ENCODE measurements at regions not wholly inside any gene's neighbourhood (a gene's known extent, or its start where the extent isn't known, plus 50 kb on each side); places are given as distances from the start of the nearest gene placed in this dataset.
"Not testable (repeated sequence)": the region's sequence is repeated elsewhere in the genome, so short reads cannot be mapped to it uniquely, and the experiment has no call there.

GRCh38 chr3:75129101-75129500, 514.6 kb upstream of the CNTN3 start:
- no peak for DNase-seq

- no peak for DNase-seq
These were observed 521.8 kb upstream of the CNTN3 start for GRCh38 chr3:75136100-75136897.

- no peak for DNase-seq
These were observed 523.9 kb upstream of the CNTN3 start for GRCh38 chr3:75138345-75138744.

DNA sequence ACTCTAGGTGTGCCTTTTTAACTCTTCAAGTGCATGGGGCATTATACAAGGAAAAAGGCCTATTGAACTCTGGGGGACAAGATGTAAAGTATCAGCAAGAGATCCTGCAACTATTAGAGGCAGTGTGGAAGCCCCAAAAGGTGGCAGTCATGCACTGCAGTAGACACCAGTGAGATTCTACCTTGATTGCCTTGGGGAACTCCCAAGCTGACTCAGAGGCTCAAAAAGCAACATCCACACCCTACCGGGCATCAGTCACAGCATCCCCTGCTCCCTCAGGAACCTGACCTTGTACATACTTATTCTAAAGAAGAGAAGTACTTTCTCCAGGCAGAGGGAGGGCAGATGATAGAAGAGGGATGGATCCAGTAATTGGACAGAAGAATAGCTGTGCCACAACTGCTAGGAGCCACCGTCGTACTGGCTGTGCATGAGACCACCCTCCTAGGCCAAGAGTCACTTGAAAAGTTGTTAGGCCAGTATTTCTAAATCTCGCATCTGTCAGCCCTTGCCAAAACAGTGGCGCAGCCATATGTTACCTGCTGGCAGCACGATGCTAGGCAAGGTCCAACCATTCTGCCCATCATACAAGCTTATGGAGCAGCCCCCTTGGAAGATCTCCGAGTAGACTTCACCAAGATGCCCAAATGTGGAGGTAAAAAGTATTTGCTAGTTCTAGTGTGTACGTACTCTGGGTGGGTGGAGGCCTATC, 523.1 kb upstream of the FRG2C start:
- no peak for DNase-seq

DNA sequence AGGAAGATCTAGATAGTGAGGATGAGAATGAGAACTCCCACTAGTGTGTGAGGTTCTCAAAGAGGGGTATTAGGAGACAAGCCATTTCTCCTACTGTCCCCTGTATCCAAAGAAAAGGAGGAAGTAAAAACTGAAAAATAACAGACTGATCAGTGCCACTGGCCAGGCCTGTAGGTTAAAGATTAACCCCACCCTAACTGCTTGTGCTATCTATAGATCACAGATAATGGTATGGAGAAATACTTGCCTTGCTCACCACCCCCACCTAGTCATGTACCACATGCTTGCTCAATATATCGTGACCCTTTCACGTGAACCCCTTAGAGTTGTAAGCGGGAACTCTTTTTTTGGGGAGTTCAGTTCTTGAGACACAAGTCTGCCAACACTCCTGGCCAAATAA, 519.7 kb upstream of the FRG2C start:
- DNase-seq = no peak

- no peak for DNase-seq
These were observed 492.4 kb upstream of the FRG2C start for GRCh38 chr3:75171630-75172230.

- no peak for DNase-seq
These were observed 487.2 kb upstream of the FRG2C start for GRCh38 chr3:75176937-75177336.

DNA sequence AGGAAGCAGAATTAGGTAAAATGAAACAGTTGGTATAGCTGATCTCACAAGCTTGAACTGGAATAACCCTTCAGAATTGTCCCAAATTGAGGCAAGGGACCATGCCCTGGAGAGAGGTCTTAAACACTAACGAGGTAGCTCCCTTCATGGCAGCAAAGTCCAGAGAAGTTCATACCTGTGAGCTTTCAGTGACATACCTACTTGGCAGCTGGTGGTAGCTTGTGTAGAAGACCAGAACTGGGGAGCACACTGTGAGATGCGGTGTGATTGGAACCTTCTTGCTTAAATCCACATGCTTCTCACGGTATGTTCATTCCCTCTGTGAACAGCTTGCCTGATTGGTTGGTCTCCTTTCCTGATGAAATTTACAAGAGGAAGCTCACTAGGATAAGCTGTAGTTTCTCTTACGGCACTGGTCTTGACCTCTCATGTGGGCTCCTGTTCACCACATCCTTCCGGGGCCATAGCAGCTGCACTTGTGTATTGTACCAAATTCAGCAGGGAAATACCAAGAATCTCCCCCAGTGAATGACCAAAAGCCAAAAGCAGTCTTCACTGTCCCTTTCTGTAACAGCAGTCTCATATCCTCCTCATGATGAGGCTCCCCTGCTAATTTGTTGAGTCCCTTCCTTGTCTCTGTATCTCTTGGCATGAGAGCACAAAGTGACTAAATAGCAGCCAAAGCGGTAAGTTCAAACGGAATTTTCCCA, 483.7 kb upstream of the FRG2C start:
- no peak for DNase-seq

- DNase-seq = no peak
These were observed 483.2 kb upstream of the FRG2C start for GRCh38 chr3:75180945-75181298.

DNA sequence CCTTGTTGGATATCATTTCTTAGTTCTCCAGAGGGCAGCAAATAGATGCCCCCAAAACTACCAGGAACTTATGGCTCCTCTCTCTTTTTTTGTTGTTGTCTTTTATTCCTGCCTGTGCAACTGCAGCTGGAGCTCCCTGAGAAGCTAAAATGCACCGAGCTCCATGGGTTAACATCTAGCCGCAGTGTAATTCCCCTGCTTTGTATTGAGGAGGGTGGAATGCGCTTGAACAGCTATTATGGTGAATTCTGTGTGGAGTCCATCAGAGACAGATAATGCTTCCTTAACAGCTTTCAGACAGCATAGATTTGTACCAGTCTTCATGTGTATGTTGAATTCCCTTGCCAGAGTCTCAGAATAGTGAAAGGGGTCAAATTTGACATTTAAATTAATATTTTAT, 475.2 kb upstream of the FRG2C start:
- DNase-seq = no peak

DNA sequence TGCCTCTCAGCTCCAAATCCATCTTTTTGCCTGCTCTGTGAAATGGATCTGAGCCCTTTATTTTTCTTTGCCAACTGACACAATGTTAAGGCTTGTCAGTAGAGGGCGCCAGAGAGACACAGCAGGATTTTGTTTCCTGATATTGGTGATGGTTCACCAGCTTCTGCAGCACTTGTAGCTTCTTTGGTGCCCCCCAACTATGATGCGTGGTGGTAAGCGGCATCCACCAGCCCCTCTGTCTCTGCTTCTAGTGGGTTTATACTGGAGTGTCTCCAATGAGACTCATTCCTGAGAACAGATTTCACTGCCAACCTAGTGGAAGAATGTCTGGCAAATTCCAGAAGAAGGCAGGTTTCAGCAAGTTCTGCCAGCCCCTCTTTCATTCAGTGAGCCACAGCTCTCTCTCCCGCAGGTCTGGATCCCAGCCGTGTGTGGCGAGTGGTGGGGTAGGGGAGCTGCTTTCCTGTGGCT, 471.9 kb upstream of the FRG2C start:
- peak; percentile 4 for DNase-seq

- DNase-seq = no peak
These were observed 470.3 kb upstream of the FRG2C start for GRCh38 chr3:75193797-75194196.

GRCh38 chr3:75214332-75214731, 449.8 kb upstream of the FRG2C start:
- DNase-seq = not testable (repeated sequence)

DNA sequence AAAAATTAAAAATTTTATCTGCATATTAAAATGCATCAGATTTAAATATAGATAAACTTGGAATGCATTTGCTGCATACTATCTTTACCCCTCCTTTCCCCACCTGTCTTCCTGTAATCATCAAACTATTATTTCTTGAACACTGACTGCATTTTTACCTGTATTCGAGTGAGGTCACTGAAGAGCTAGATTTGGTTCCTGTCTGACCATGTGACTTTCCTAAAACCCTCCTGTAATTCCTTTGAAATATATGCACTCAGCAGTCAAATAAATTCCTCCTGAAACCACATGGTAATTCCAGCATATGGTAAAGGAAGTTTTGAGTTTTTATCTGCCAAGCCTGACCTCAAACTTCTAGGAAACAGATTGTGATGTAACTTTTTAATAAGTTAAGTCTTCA, 445.6 kb upstream of the FRG2C start:
- no peak for DNase-seq

- DNase-seq = no peak
These were observed 443.2 kb upstream of the FRG2C start for GRCh38 chr3:75220932-75221331.

GRCh38 chr3:75224412-75224811, 439.7 kb upstream of the FRG2C start:
- DNase-seq = no peak

- no peak for DNase-seq
These were observed 431.9 kb upstream of the FRG2C start for GRCh38 chr3:75232216-75232615.

DNA sequence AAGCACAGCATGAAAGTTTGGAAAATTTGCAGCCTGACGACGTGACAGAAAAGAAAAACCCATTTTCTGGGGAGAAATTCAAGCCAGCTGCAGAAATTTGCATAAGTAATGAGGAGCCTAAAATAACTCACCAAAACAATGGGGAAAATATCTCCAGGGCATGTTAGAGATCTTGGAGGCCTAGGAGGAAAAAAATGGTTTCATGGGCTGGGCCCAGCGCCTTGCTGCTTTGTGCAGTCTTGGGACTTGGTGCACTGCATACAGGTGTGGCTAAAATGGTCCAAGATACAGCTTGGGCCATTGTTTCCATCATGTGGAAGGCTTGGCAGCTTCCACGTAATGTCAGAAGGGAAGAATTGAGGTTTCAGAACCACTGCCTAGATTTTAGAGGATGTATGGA, 428.5 kb upstream of the FRG2C start:
- DNase-seq = no peak

DNA sequence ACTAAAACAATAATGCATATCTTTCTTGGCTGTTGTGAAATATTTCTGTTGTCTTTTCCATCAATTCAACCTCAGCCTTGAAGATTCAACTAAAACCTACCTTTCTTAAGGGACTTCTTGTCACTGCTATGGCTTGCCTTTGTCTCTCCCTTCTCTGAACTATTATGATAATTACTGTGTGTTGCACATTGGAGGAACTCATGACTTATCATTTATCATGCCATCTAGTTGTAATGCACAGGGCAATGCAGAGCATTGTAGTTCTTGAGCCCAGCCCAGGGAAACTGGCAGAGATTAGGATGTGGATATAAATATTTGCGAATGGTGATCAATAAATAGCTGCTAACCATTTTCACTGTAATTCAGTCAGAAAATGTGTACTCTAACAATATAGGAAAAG, 427.1 kb upstream of the FRG2C start:
- DNase-seq = no peak

- no peak for DNase-seq
These were observed 426.7 kb upstream of the FRG2C start for GRCh38 chr3:75237477-75237876.

DNA sequence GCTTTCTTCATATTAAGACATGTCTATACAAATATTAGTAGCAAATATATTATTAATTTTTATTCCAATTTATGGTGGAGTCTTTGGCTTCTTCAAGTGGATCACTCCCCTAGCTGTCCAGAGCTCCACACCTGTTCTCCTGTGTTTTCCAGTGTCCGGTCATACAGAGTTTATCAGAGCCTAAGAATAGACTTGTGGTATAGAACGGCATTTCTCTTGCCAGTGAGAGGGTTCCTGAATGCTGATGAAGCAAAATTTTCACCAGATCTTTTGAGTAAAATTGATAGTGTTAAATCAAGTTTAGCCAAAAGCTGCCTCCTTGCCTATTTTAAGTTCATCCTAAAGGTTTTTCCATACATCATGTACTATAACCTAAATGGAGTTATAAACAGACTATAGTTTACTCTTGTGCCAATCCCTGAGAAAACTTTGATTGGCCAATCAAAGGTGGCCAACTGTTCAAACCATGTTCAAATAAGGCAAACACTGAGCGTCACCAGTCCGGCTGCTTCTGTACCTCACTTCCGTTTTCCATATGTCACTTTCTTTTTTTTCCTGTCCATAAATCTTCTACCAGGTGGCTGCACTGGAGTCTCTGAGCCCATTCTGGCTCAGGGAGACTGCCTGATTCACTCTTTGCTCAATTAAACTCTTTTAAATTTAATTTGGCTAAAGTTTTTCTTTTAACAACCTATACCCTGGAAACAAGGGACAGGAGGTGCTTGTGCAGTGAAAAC, 422.7 kb upstream of the FRG2C start:
- not testable (repeated sequence) for DNase-seq

DNA sequence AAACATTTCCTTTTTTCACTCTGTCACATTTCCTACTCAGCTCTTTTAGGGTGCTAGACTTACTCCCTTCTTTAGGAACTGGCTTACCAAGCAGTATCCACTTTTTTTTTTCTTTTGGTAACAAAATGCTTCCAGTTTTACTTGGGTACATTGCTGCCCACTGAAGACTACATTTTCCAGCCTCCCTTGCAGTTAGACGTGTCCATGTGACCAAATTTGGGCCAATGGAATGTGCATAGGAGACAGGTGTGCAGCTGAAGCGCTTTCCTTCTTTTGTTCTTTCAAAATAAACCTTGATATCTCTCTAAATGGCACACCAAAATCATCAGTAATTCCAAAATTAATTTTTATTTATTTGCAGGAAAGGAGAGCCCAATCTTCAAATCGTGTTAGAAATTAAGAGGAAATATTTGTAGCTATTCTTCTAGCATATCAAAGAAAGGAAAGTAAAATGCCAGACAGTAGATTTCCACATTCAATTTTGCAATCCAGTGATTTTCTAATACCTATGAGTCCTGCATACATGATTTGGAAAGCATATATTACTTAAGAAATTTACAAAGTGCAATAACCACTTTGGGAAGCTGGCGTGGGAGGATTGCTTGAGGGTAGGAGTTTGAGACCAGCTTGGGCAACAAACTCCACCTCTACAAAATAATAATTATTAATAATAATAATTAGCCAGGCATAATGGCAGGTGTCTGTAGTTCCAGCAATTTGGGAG, 422.0 kb upstream of the FRG2C start:
- no peak for DNase-seq

Measured in NCI-H2171 (cell line).